GM18499 (cell line): ENCODE measurements at regions not wholly inside any gene's neighbourhood (a gene's known extent, or its start where the extent isn't known, plus 50 kb on each side); places are given as distances from the start of the nearest gene placed in this dataset.

Experiments used
- ATAC-seq: cut with Tn5 transposase; IDR thresholded peaks from one replicate; pipeline ENCODE4 v1.9.1; 2021; ENCODE audit warnings: moderate number of reproducible peaks; ENCODE audit not compliant: insufficient read depth, unreplicated experiment

DNA sequence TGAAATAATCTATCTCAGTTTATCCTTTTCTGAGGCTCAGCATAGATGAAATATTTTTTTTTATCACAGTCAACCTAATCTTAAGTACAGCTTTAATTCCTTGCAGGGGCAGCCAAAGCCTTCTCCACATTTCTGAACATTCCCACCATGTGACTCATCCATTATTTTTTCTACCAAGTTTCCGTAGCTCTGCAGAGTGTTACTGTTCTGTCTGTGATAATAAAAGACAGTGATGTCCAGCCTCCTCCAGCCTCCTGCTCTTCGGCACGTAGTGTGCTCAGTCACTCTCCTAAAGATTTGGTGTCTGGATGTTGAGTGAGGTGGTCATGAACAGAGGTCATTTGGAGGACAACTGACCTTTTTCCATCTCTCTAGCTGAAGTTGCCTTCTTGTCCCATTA lies 338.1 kb upstream of the ADAMTS16 start:
- ATAC-seq: no peak

GRCh38 chr5:4804691-4805360 lies 335.3 kb upstream of the ADAMTS16 start:
- ATAC-seq: no peak

- no peak for ATAC-seq
These were observed 325.1 kb upstream of the ADAMTS16 start for GRCh38 chr5:4815002-4815401.

DNA sequence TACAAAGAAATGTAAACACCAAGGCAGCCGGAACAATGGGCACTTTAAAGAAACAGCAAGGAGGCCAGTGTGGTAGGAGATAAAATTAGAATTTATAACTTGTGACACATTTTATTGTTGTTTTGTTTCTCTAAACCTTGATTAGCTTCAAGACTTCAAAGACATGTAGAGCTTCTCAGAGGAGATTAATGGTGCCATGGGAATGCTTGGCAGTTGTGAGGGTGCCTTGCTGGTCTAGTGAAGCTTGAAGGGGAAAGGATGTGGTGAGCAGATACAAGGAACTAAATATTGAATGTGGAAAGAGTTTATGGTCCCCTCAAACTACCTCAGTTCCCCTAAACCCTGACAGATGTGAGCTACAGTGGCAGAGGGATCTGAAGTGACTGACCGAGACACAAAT lies 322.4 kb upstream of the ADAMTS16 start:
- no peak for ATAC-seq

GRCh38 chr5:4831325-4831724 lies 308.8 kb upstream of the ADAMTS16 start:
- no peak for ATAC-seq

- no peak for ATAC-seq
These were observed 307.7 kb upstream of the ADAMTS16 start for GRCh38 chr5:4832471-4832870.

- no peak for ATAC-seq
These were observed 306.9 kb upstream of the ADAMTS16 start for GRCh38 chr5:4833104-4833738.

DNA sequence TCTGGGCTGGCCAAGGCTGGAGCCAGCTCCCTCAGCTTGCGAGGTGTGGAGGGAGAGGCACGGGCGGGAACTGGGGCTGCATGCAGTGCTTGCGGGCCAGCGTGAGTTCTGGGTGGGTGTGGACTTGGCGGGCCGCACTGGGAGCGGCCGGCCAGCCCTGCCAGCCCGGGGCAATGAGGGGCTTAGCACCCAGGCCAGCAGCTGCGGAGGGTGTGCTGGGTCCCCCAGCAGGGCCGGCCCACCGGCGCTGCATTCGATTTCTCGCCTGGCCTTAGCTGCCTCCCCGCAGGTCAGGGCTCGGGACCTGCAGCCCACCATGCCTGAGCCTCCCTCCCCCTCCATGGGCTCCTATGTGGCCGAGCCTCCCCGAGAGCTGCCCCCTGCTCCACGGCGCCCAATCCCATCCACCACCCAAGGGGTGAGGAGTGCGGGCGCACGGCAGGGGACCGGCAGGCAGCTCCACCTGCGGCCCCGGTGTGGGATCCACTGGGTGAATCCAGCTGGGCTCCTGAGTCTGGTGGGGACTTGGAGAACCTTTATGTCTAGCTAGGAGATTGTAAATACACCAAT lies 302.6 kb upstream of the ADAMTS16 start:
- ATAC-seq: no peak

DNA sequence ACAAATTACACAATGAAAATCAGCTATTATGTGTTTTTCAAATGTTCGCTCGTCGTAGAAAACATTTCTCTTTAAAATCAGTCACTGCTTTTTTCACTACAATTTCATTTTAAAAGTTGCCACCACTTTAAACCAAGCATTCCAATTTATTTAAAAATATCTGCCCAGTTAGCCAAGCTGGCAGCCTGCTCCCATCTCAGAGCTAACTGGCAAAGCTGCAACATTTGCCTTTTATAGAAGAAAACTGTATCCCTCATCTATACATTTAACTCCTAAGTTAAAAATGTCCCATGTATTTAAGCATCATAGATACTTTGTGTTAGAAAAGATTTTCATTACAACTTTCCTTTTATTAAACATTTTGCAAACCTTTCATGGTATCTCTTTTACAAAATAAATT lies 294.9 kb upstream of the ADAMTS16 start:
- ATAC-seq: no peak

DNA sequence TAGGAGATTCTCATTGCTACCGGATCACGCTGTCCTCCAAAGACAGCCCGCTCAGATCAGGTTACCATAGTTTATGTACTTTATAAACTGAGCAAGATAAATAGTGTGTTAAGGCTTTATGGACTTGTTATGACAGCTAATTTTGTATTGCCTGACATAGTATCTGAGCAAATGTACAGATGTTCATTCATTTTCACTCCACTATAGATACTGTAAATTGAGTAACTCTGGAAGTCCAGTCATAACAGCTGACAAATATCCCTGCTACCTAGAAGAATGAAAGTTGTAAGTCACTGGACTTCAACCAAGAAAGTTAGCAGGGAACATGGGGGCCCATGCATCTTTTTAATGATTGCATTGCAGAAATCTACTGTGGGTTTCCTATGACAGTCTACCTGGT lies 292.4 kb upstream of the ADAMTS16 start:
- no peak for ATAC-seq

DNA sequence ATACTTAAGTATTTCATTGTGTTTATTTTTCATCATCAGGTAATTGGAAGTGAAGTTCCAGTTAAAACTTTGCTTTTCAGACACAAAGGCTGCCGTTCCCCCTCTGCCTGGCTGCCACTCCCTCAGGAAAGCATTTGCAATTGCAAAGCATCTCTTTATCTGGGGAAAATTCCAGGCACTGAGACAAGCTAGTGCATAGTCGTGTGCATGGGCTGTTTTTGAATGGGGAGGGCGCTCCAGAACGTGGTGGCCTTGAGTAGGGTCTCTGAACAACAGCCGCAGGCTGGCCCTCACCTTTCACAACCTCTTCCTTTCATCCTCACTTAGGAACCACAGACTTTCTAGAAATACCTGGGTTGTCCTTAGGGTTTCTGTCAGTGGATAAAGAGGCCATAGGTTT lies 285.1 kb upstream of the ADAMTS16 start:
- ATAC-seq: no peak

DNA sequence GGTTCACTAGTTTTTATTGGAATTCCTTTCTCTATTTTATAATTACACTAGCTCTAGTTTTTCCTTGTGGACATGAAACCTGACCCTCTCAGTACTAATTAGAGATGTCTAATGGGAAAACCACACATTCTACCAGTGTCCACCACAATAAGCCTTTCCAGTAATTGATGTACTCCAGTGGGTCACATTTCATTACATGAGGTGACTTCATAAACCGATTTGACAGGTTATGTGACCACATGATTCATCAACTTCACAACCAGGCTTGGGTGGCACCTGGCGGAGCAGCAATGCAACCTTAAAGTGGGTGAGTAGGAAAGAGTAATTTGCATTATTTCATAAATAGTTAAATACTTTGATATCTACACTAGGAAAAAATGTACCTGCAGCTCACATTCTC lies 284.2 kb upstream of the ADAMTS16 start:
- no peak for ATAC-seq

DNA sequence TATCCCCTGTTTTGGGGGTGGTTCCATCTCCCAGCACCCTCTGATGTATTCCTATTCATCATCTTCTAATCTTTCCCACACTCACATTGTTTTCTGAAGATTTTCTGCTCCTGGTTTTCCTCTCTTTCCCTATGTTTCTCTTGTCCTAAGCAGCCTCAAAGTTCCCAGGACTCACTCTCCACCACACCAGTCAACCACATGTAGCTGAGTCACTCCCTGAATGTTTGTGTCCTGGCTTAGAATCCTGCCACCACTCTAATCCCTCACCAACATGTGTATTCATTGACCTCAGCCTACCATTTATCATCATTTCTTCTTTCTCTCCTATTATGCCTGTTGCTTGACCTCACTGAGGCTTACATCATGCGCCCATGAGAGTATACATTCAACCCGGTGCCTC lies 282.4 kb upstream of the ADAMTS16 start:
- no peak for ATAC-seq

DNA sequence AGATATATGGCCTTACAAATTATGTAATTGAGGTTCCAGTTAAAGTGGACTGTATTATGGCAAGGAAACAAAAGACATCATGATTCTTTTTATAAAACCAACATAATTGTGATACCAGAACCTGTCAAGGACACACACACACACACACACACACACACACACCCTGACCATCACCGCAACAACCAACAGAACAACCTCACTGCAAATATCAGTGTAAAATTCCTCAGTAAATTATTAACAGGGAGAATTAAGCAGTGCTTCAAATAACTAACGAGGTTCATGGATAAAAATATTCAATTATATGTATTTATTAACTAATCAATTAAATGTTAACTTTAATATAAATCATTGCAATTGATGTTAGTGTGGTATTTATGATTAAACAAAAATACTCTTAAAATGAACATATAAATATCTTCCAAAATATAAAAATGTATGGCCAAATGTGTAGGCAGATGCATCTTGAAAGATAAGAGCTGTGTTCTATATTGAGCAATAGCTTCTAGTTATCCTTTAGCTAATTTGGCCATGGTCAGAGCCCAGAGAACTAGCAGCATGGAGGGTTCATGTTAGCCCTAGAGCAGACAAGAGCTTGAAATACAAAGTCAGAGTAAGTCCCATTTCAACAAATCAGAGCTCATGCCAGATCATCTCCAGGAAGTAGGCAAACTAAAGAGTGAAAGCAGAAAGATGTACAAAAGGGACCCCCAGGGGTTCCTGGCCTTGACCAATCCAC lies 280.5 kb upstream of the ADAMTS16 start:
- ATAC-seq: no peak

DNA sequence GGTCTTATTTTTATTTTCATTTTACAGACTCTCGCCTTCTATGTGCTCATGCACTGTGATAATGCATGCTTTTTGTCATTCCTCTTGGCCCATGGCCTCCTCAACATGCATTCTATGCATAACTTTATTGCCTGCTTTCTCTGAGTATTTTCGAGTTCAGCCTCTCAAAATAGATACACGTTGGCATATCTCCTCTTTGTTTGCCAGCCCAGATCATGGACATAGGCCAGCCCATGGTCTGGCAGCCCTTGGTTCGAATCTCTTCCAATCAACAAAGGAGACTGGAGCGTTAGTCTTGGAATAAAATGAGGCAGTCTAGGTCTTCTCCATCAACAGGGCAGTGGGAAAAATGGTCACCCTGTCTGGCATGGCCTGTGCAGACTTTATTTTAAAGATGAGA lies 279.5 kb upstream of the ADAMTS16 start:
- ATAC-seq: no peak

GRCh38 chr5:4862500-4862899 lies 277.6 kb upstream of the ADAMTS16 start:
- no peak for ATAC-seq

DNA sequence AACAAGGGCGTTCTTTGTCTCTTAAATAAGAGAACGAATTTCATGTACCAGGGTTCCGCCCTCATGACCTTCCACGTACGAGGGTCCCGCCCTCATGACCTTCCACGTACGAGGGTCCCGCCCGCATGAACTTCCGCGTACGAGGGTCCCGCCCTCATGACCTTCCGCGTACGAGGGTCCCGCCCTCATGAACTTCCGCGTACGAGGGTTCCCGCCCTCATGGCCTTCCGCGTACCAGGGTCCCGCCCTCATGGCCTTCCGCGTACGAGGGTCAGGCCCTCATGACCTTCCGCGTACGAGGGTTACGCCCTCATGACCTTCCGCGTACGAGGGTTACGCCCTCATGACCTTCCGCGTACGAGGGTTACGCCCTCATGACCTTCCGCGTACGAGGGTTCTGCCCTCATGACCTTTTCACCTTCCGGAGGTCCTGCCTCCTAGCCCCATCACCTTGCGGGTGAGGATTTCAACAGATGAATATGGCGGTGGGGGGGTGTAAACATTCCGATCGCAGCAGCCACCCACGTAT lies 273.9 kb upstream of the ADAMTS16 start:
- no peak for ATAC-seq

DNA sequence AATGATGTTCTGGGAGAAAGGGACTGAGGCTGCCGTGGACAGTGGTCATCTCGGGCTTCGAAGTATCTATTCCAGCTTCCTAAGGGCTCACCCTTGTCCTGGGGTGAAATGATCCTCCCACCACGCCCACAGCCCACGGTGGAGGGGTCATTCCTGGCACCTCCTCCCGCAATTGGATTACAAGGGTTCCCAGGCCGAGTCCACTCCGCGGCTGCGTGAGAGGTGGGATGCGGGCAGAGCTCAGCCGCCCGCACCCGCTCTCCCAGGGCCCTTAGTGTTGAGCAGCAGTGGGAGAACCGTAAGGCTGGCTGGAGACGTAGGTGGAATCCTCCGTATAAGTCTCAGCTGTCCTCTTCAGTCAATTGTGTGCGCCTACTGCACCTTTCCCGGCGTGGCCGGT lies 273.3 kb upstream of the ADAMTS16 start:
- no peak for ATAC-seq

DNA sequence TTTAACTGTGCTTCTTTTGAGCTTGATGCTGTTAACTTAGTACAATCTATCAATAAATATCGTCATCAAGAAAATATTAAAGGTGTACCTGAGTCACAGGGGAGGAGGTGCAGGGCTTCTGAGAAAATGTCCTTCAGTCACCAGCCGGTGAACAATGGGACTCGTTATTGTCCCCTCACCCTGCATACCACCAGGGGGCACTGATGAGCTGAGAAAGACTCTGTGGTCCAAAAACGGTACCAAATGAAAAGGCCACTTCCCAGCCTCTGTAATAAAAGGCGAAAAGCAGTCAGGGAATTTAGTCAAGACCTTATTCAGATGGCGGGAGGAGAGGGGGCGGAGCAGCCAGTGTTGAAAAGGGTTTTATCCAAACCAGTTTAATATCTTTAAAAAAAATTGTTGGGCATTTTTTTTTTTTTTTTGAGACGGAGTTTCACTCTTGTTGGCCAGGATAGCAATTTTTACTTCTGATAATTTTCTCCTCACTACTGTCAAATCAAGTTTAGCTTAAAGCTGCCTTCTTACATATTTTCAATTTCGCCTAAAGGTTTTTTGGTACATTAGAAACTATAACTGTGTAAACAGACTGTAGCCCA lies 271.9 kb upstream of the ADAMTS16 start:
- ATAC-seq: no peak

GRCh38 chr5:4873652-4874051 lies 266.5 kb upstream of the ADAMTS16 start:
- ATAC-seq: no peak

DNA sequence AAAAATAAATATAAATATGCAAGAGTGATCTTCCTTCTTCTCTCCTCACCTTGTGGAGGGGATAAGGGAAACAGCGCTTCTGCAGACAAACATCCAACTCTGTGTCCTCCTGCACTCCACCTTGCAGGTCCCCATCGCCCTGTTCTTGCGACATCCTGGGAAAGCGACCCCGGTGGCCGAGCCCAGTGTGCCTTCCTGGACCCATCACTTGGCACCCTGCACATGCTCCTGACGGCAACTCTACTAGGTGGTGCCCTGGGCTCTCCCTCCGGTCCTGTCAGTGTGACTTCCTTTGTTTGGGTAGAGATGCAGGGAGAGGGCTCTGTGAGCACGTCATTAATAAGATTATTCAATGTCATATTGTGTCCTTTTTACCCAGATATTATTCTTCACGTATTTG lies 266.0 kb upstream of the ADAMTS16 start:
- ATAC-seq: no peak
